Naive thymus-derived CD4-positive, alpha-beta T cell (primary cell): ENCODE measurements at regions not wholly inside any gene's neighbourhood (a gene's known extent, or its start where the extent isn't known, plus 50 kb on each side); places are given as distances from the start of the nearest gene placed in this dataset.

ENCODE experiments used
- ATAC-seq: fragments of 150-1000 bp; cut with Tn5 transposase; 2 replicates; pipeline ENCODE4 v1.10.0; 2021; ENCODE audit warnings: mild to moderate bottlenecking, moderate library complexity
- CTCF ChIA-PET: fragments of 350-600 bp; sonication (Branson Sonifier 250); formaldehyde crosslinking; loops from one replicate; lab custom pipeline; 2021; ENCODE audit warnings: antibody characterized with exemption; lab: Charles Lee
- POLR2A ChIA-PET: fragments of 350-600 bp; sonication (Branson Sonifier 250); formaldehyde crosslinking; loops from one replicate; lab custom pipeline; 2021; ENCODE audit warnings: antibody characterized with exemption, inconsistent platforms; lab: Charles Lee
- DNase-seq, 9 donors: peaks; one replicate each; pipeline versions ENCODE4 v3.0.0 to v3.0.0-alpha.2; 2020 to 2022; ENCODE audit warnings: mixed read lengths in 1 of 9
- H3K27ac ChIP-seq: one replicate; pipeline ENCODE4 v1.7.0; 2013; ENCODE audit warnings: mild to moderate bottlenecking, low read depth, low read length, moderate library complexity
- H3K27me3 ChIP-seq, 2 donors: one replicate each; pipeline ENCODE4 v1.7.0; 2013; ENCODE audit warnings: low read length in 2 of 2, mild to moderate bottlenecking in 2 of 2, moderate library complexity in 2 of 2; ENCODE audit not compliant: control insufficient read depth in 2 of 2, insufficient read depth in 2 of 2
- H3K36me3 ChIP-seq, 3 experiments: 1 replicate in 2 of 3; 2 replicates in 1 of 3; pipeline ENCODE4 v1.7.0; 2013; ENCODE audit warnings: low read length in 3 of 3, mild to moderate bottlenecking in 3 of 3, moderate library complexity in 1 of 3; ENCODE audit not compliant: insufficient read depth in 3 of 3, control insufficient read depth in 2 of 3
- H3K4me1 ChIP-seq, 2 donors: one replicate each; pipeline ENCODE4 v1.7.0; 2013; ENCODE audit warnings: low read length in 2 of 2, mild to moderate bottlenecking in 2 of 2, moderate library complexity in 1 of 2; ENCODE audit not compliant: control insufficient read depth in 2 of 2, insufficient read depth in 2 of 2
- H3K4me3 ChIP-seq: 2 replicates; pipeline ENCODE4 v1.7.0; 2013; ENCODE audit warnings: mild to moderate bottlenecking, low read length
- H3K9me3 ChIP-seq, 3 experiments: 1 replicate in 2 of 3; 2 replicates in 1 of 3; pipeline ENCODE4 v1.7.0; 2013; ENCODE audit warnings: low read length in 3 of 3; ENCODE audit not compliant: control insufficient read depth in 2 of 3
- H3K27ac Mint-ChIP-seq, 9 donors: one replicate each; pipeline ENCODE4 v1.8.0; 2020 to 2022; ENCODE audit warnings: mixed read lengths in 9 of 9, mild to moderate bottlenecking in 8 of 9, moderate library complexity in 5 of 9, inconsistent platforms in 2 of 9
- H3K27me3 Mint-ChIP-seq, 5 donors: one replicate each; pipeline ENCODE4 v1.8.0; 2021 to 2022; ENCODE audit warnings: mixed read lengths in 5 of 5, mild to moderate bottlenecking in 1 of 5
- H3K36me3 Mint-ChIP-seq, 5 donors: one replicate each; pipeline ENCODE4 v1.8.0; 2020 to 2022; ENCODE audit warnings: mixed read lengths in 5 of 5, mild to moderate bottlenecking in 3 of 5, inconsistent platforms in 1 of 5
- H3K4me1 Mint-ChIP-seq, 7 donors: one replicate each; pipeline ENCODE4 v1.8.0; 2020 to 2022; ENCODE audit warnings: mixed read lengths in 7 of 7, mild to moderate bottlenecking in 3 of 7, inconsistent platforms in 1 of 7
- H3K4me3 Mint-ChIP-seq, 10 donors: one replicate each; pipeline ENCODE4 v1.8.0; 2020 to 2022; ENCODE audit warnings: mild to moderate bottlenecking in 10 of 10, mixed read lengths in 10 of 10, moderate library complexity in 6 of 10, inconsistent platforms in 2 of 10
- H3K9me3 Mint-ChIP-seq, 11 donors: one replicate each; pipeline ENCODE4 v1.8.0; 2020 to 2022; ENCODE audit warnings: mixed read lengths in 11 of 11, mild to moderate bottlenecking in 4 of 11, inconsistent platforms in 1 of 11, moderate library complexity in 1 of 11
- intact Hi-C, 2 donors: fragments of 100-400 bp; cut with micrococcal nuclease; formaldehyde crosslinking; loops; one replicate each; pipeline ENCODE4 v1.15.1; 2023

DNA sequence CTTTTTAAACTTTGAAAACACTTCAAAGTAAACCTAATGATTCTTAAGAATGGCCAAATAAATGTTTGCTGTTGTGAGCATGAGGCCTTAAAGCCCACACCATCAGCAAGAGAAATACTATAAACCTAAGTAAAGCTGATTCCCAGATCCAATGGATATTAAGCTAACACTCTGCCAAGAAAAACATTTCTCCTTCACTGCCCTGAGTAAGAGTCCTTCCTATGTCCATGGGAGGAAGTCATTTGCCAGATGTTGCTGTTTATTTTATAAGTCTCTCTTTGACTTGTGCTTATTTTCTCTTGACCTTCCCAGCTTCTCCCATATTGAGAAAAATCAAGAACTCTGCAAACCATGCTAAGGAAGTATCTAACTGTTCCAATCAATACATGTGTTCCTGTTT lies 154.3 kb upstream of the EDNRA start:
- no peak overlapping the region for H3K4me3 Mint-ChIP-seq
- ChIA-PET CTCF (no interaction called here), POLR2A (no interaction called here)
- H3K27ac Mint-ChIP-seq = no peak overlapping the region
- H3K36me3 Mint-ChIP-seq = no peaks in the 10 kb centered on the region
- H3K9me3 ChIP-seq = no peaks in the 10 kb centered on the region
- no peaks in the 10 kb centered on the region for H3K4me1 Mint-ChIP-seq
- H3K27me3 ChIP-seq = no peaks in the 10 kb centered on the region
- H3K36me3 ChIP-seq = no peaks in the 10 kb centered on the region
- DNase-seq (no peak), ATAC-seq (no peak)
- intact Hi-C loops = no loop called here
- H3K9me3 Mint-ChIP-seq = peaks cover 0 to 4% (median 0%) of the 10 kb centered on the region in 11 donors
- peaks cover 0 to 9% (median 3%) of the 10 kb centered on the region in 5 donors for H3K27me3 Mint-ChIP-seq
- H3K4me3 ChIP-seq = no peak overlapping the region
- H3K4me1 ChIP-seq = no peaks in the 10 kb centered on the region
- H3K27ac ChIP-seq = no peak overlapping the region

DNA sequence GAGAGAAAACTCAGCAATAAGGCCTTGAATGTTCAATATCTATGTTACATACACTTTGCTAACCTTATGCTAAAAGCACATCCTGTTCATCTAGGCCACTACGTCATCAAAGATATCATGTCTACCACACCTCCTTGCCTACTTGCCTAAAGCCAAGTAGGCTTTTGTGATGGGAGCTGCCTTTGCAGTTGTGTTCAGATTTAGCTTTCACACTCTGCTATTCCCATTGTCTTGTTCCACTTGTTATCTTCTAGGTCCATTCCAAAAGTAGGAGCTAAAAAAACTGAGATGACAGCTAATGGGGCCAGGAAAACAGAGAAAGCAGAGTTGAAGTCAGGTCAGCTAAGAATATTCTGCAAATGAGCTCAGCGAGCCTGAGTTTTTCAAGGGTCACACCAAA lies 153.6 kb upstream of the EDNRA start:
- Histone ChIP-seq H3K4me3 (no peak overlapping the region), H3K27me3 (no peaks in the 10 kb centered on the region), H3K36me3 (no peaks in the 10 kb centered on the region), H3K27ac (no peak overlapping the region), H3K4me1 (no peaks in the 10 kb centered on the region), H3K9me3 (no peaks in the 10 kb centered on the region)
- Mint-ChIP-seq H3K27ac (no peak overlapping the region), H3K4me1 (no peaks in the 10 kb centered on the region), H3K36me3 (no peaks in the 10 kb centered on the region), H3K27me3 (peaks cover 0 to 7% (median 3%) of the 10 kb centered on the region in 5 donors), H3K9me3 (peaks cover 0 to 4% (median 0%) of the 10 kb centered on the region in 11 donors), H3K4me3 (no peak overlapping the region)
- intact Hi-C loops = no loop called here
- CTCF ChIA-PET = no interaction called here
- POLR2A ChIA-PET = no interaction called here
- ATAC-seq (no peak), DNase-seq (no peak)

DNA sequence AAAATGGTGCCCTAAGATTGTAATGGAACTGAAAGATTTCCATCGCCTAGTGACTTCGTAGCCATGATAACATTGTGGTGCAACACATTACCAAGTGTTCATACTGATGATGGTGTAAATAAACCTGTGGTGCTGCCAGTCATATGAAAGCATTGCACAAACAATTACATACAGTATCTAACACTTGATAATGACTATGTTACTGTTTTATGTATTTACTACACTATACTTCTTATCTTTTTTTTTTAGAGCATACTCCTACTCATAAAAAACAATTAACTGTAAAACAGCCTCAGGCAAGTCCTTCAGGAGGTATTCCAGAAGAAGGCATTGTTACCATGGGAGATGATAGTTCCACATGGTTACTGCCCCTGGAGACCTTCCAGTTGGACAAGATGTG lies 152.7 kb upstream of the EDNRA start:
- H3K27ac ChIP-seq = no peak overlapping the region
- ATAC-seq (no peak), DNase-seq (no peak)
- Mint-ChIP-seq H3K27ac (no peak overlapping the region), H3K9me3 (no peaks in the 10 kb centered on the region), H3K4me1 (no peaks in the 10 kb centered on the region), H3K36me3 (no peaks in the 10 kb centered on the region), H3K27me3 (peaks cover 0 to 4% (median 3%) of the 10 kb centered on the region in 5 donors), H3K4me3 (no peak overlapping the region)
- no peaks in the 10 kb centered on the region for H3K4me1 ChIP-seq
- no peaks in the 10 kb centered on the region for H3K36me3 ChIP-seq
- no peaks in the 10 kb centered on the region for H3K9me3 ChIP-seq
- no peaks in the 10 kb centered on the region for H3K27me3 ChIP-seq
- intact Hi-C loops = no loop called here
- ChIA-PET CTCF (no interaction called here), POLR2A (no interaction called here)
- no peak overlapping the region for H3K4me3 ChIP-seq

DNA sequence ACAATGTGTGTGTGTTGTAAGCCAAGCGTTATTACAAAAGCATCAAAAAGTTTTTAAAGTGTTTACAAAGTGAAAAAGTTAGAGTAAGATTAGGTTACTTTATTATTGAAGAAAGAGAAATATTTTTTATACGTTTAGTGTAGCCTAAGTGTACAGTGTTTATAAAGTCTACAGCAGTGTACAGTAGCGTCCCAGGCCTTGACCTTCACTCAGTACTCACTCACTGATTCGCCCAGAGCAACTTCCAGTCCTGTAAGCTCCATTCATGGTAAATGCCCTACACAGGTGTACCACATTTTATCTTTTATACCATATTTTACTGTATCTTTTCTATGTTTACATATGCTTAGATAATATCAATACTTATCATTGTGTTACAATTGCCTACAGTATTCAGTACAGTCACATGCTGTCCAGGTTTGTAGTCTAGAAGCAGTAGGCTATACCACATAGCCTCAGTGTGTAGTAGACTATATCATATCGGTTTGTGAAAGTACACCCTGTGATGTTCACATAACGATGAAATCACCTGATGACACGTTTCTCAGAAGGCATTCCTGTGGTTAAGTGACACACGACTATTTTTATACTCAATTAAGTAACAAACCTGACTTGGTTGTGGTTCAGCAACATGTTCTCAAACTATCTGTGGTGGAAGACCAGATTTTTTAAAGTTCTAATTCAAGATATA lies 152.0 kb upstream of the EDNRA start:
- Histone ChIP-seq H3K4me1 (no peaks in the 10 kb centered on the region), H3K9me3 (no peaks in the 10 kb centered on the region), H3K36me3 (no peaks in the 10 kb centered on the region), H3K4me3 (no peak overlapping the region), H3K27me3 (no peaks in the 10 kb centered on the region), H3K27ac (no peak overlapping the region)
- Mint-ChIP-seq H3K27me3 (peaks cover 0 to 3% (median 3%) of the 10 kb centered on the region in 5 donors), H3K36me3 (no peaks in the 10 kb centered on the region), H3K9me3 (no peaks in the 10 kb centered on the region), H3K27ac (no peak overlapping the region), H3K4me1 (no peaks in the 10 kb centered on the region), H3K4me3 (no peak overlapping the region)
- POLR2A ChIA-PET = no interaction called here
- ATAC-seq (no peak), DNase-seq (no peak)
- intact Hi-C loops = no loop called here
- CTCF ChIA-PET = no interaction called here

DNA sequence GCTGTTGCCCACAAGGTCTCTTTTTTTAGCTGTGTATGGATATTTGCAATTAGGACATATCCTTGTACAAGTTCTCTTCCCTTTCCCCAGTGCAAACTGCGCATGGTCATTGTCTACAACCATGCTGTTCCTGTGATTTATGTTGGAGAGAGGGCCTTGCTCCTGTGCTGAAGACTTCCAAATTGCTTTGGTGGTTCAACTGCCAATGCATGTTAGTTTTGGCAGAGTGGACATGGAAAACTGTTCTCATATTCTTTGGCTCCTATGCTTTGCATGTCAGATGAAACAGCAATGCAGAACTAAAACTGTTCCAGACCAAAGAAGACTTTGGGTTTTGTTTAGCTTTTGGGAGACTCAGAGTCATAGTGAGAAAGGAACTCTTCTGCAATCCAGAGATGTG lies 148.8 kb upstream of the EDNRA start:
- peaks cover 0 to under 1% (median 0%) of the 10 kb centered on the region in 5 donors for H3K27me3 Mint-ChIP-seq
- no peak overlapping the region for H3K27ac Mint-ChIP-seq
- ATAC-seq (no peak), DNase-seq (no peak)
- H3K9me3 Mint-ChIP-seq = no peaks in the 10 kb centered on the region
- H3K36me3 Mint-ChIP-seq = no peaks in the 10 kb centered on the region
- Histone ChIP-seq H3K9me3 (no peaks in the 10 kb centered on the region), H3K4me1 (no peaks in the 10 kb centered on the region), H3K4me3 (no peak overlapping the region), H3K27ac (no peak overlapping the region), H3K27me3 (no peaks in the 10 kb centered on the region), H3K36me3 (no peaks in the 10 kb centered on the region)
- POLR2A ChIA-PET = no interaction called here
- intact Hi-C loops = no loop called here
- no peak overlapping the region for H3K4me3 Mint-ChIP-seq
- CTCF ChIA-PET = no interaction called here
- no peaks in the 10 kb centered on the region for H3K4me1 Mint-ChIP-seq

DNA sequence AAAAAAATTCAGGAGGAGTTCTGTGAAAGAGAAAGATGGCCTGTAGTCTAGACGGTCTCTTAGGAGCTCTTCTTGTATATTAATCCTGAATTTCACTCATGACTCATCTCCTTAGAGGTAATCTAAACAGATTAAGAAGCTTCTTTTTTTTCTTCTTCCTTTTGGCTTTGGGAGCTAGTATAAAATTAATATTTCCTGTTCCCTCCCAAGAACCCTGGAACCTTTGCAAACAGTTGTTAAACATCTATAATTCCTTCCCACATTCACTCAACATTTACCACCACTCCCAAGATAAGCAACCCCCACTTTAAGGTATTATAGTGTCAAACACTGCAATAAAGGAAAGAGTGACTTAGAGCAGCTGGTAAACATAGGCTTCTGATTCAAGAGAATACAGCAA lies 146.4 kb upstream of the EDNRA start:
- ATAC-seq (no peak), DNase-seq (no peak)
- intact Hi-C loops = no loop called here
- Histone ChIP-seq H3K9me3 (no peaks in the 10 kb centered on the region), H3K27ac (no peak overlapping the region), H3K4me3 (no peak overlapping the region), H3K27me3 (no peaks in the 10 kb centered on the region), H3K4me1 (no peaks in the 10 kb centered on the region), H3K36me3 (no peaks in the 10 kb centered on the region)
- Mint-ChIP-seq H3K27ac (no peak overlapping the region), H3K4me3 (no peak overlapping the region), H3K4me1 (no peaks in the 10 kb centered on the region), H3K9me3 (peaks cover 0 to 6% (median 0%) of the 10 kb centered on the region in 11 donors), H3K27me3 (no peaks in the 10 kb centered on the region), H3K36me3 (no peaks in the 10 kb centered on the region)
- ChIA-PET CTCF (no interaction called here), POLR2A (no interaction called here)

DNA sequence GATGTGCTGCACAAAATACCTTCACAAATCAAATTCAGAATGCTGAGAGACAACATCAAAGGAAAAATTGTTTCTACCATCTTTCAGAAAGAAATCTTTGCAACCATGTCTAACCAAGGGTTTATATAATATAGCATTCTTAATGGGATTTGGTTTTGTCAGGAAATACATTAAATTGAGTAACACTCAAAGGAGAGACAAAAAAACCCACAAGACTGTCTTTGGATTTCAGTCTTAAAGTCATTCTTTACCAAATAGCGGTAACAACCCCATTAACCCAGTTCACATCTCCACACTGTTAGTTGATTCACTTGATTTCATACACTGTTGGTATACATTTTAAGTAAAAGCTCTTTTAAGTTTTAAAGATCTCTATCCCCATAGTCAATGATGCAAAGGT lies 145.7 kb upstream of the EDNRA start:
- Histone ChIP-seq H3K4me1 (no peaks in the 10 kb centered on the region), H3K9me3 (no peaks in the 10 kb centered on the region), H3K4me3 (no peak overlapping the region), H3K36me3 (no peaks in the 10 kb centered on the region), H3K27ac (no peak overlapping the region), H3K27me3 (no peaks in the 10 kb centered on the region)
- Mint-ChIP-seq H3K9me3 (peaks cover 0 to 6% (median 0%) of the 10 kb centered on the region in 11 donors), H3K27ac (no peak overlapping the region), H3K27me3 (no peaks in the 10 kb centered on the region), H3K36me3 (no peaks in the 10 kb centered on the region), H3K4me1 (no peaks in the 10 kb centered on the region), H3K4me3 (no peak overlapping the region)
- ATAC-seq (no peak), DNase-seq (no peak)
- ChIA-PET CTCF (no interaction called here), POLR2A (no interaction called here)
- intact Hi-C loops = no loop called here
